K562 (cell line): ENCODE measurements at regions not wholly inside any gene's neighbourhood (a gene's known extent, or its start where the extent isn't known, plus 50 kb on each side); places are given as distances from the start of the nearest gene placed in this dataset.

Source experiments
- ATAC-seq: fragments of 200-7000 bp; cut with Tn5 transposase; 3 replicates; pipeline ENCODE4 v1.9.1; 2020; ENCODE audit warnings: moderate library complexity
- BruUV-seq: library from RNA; stranded (reverse); fragments of 400-500 nt; replicated peaks from 2 replicates; lab custom pipeline; 2021; lab: Mats Ljungman, UMichigan
- CTCF ChIA-PET: fragments of 300-600 bp; formaldehyde crosslinking; extraction: SDS; loops from one replicate; lab custom pipeline; 2021; ENCODE audit warnings: low intra/inter-chr PET ratio; lab: Yijun Ruan, JAX
- POLR2A ChIA-PET: fragments of 300-600, 350-650 bp; sonication (Branson Sonifier 250); formaldehyde crosslinking; extraction: SDS; loops from one replicate; lab custom pipeline; 2021; ENCODE audit warnings: antibody characterized with exemption, inconsistent platforms; lab: Yijun Ruan, JAX
- DNase-seq, 4 experiments: peaks; one replicate each; pipeline versions ENCODE4 v3.0.0 to v3.0.0-alpha.2; 2011 to 2018; ENCODE audit warnings: low spot score in 3 of 4, mixed read lengths in 3 of 4; ENCODE audit errors: extremely low read depth in 1 of 4
- FAIRE-seq: peaks from 2 replicates; lab custom pipeline; 2011; peaks lifted over from hg19 to GRCh38; lab: Jason Lieb, UNC
- H2AFZ ChIP-seq: 2 replicates; pipeline ENCODE4 v1.6.0; 2011; ENCODE audit warnings: low read depth, low read length, control low read depth, inconsistent platforms
- H3K27ac ChIP-seq: fragments of 200-600 bp; 3 replicates; pipeline ENCODE4 v1.8.0; 2011; ENCODE audit warnings: low read depth, mild to moderate bottlenecking, control low read depth, inconsistent platforms, low read length, moderate library complexity, mixed read lengths; ENCODE audit errors: extremely low read depth
- H3K27me3 ChIP-seq, 2 experiments: fragments of 300-600 bp in 1 of 2; 2 replicates in 1 of 2; 3 replicates in 1 of 2; pipeline versions ENCODE4 v1.6.0 to v1.8.0; 2011; ENCODE audit warnings: inconsistent platforms in 2 of 2, low read length in 2 of 2, mild to moderate bottlenecking in 1 of 2, mixed read lengths in 1 of 2, moderate library complexity in 1 of 2; ENCODE audit not compliant: control insufficient read depth in 2 of 2, insufficient read depth in 2 of 2
- H3K36me3 ChIP-seq: fragments of 300-600 bp; 3 replicates; pipeline ENCODE4 v1.8.0; 2011; ENCODE audit warnings: mild to moderate bottlenecking, low read length, inconsistent platforms; ENCODE audit not compliant: control insufficient read depth, insufficient read depth
- H3K4me1 ChIP-seq, 2 experiments: fragments of 200-600 bp in 1 of 2; replicated peaks in 1 of 2; 2 replicates in 1 of 2; 3 replicates in 1 of 2; pipeline versions ENCODE4 v1.5.1 to v1.8.0; 2011; ENCODE audit warnings: inconsistent platforms in 2 of 2, low read length in 2 of 2, mild to moderate bottlenecking in 1 of 2, mixed read lengths in 1 of 2, moderate library complexity in 1 of 2; ENCODE audit not compliant: control insufficient read depth in 2 of 2, insufficient read depth in 2 of 2
- H3K4me2 ChIP-seq: 2 replicates; pipeline ENCODE4 v1.6.1; 2011; ENCODE audit warnings: low read length, control low read depth, inconsistent platforms, mixed read lengths; ENCODE audit not compliant: insufficient read depth
- H3K4me3 ChIP-seq: fragments of 200-600 bp; sonication (generic), shearing (Covaris generic); 2 replicates; pipeline ENCODE4 v1.5.1; 2016; ENCODE audit warnings: control low read depth, inconsistent platforms
- H3K79me2 ChIP-seq: fragments of 200-600 bp; 3 replicates; pipeline ENCODE4 v1.8.0; 2011; ENCODE audit warnings: low read length, inconsistent platforms; ENCODE audit not compliant: control insufficient read depth, insufficient read depth
- H3K9ac ChIP-seq, 2 experiments: 2 replicates each; pipeline versions ENCODE4 v1.6.0 to v1.6.1; 2011; ENCODE audit warnings: low read depth in 2 of 2, low read length in 2 of 2, control low read depth in 1 of 2, inconsistent platforms in 1 of 2, mild to moderate bottlenecking in 1 of 2, mixed read lengths in 1 of 2; ENCODE audit not compliant: insufficient read depth in 1 of 2
- H3K9me1 ChIP-seq: one replicate; pipeline ENCODE4 v1.6.0; 2011; ENCODE audit warnings: inconsistent platforms, mild to moderate bottlenecking, low read length, moderate library complexity; ENCODE audit not compliant: control insufficient read depth, insufficient read depth
- H3K9me3 ChIP-seq: replicated peaks from 2 replicates; pipeline ENCODE4 v1.5.1; 2011; ENCODE audit warnings: low read depth, low read length, inconsistent platforms; ENCODE audit not compliant: control insufficient read depth, insufficient read depth
- H4K20me1 ChIP-seq: replicated peaks from 2 replicates; pipeline ENCODE4 v1.6.1; 2011; ENCODE audit warnings: low read length, inconsistent platforms, mixed read lengths; ENCODE audit not compliant: control insufficient read depth, insufficient read depth
- ASH1L ChIP-seq: fragments of 450-650 bp; IDR thresholded peaks from 2 replicates; pipeline ENCODE4 v1.6.1; 2018; ENCODE audit warnings: borderline replicate concordance, mild to moderate bottlenecking, low read depth; ENCODE audit not compliant: partially characterized antibody
- CTBP1 ChIP-seq: fragments of 450-650 bp; IDR thresholded peaks from 2 replicates; pipeline ENCODE4 v1.6.1; 2016; ENCODE audit warnings: borderline replicate concordance
- DIDO1 ChIP-seq: fragments of 450-650 bp; IDR thresholded peaks from 2 replicates; pipeline ENCODE4 v1.6.1; 2016; ENCODE audit warnings: low read depth, missing biosample characterization, missing genetic modification characterization
- HBP1 ChIP-seq: fragments of 450-650 bp; formaldehyde crosslinking; IDR thresholded peaks from 2 replicates; pipeline ENCODE4 v1.4.0; 2022; ENCODE audit warnings: missing genetic modification characterization
- HDAC1 ChIP-seq, 2 experiments: fragments of 450-650 bp; IDR thresholded peaks; 2 replicates each; pipeline ENCODE4 v1.6.1; 2016 to 2017; ENCODE audit warnings: inconsistent platforms in 1 of 2, mild to moderate bottlenecking in 1 of 2, moderate library complexity in 1 of 2
- HLTF ChIP-seq: fragments of 450-650 bp; IDR thresholded peaks from 2 replicates; pipeline ENCODE4 v1.6.1; 2016
- POLR2G ChIP-seq: fragments of 200-400 bp; formaldehyde crosslinking; IDR thresholded peaks from 2 replicates; pipeline ENCODE4 v1.6.1; 2017; ENCODE audit warnings: low read depth, mild to moderate bottlenecking, antibody characterized with exemption, low read length, moderate library complexity
- SRSF9 ChIP-seq: fragments of 200-400 bp; formaldehyde crosslinking; IDR thresholded peaks from 2 replicates; pipeline ENCODE4 v1.6.1; 2017; ENCODE audit warnings: low read depth, low read length, borderline replicate concordance
- ZNF143 ChIP-seq: sonication (generic); formaldehyde crosslinking; IDR thresholded peaks from 2 replicates; pipeline ENCODE4 v1.9.0; 2022; ENCODE audit warnings: mild to moderate bottlenecking, missing genetic modification reagents
- ZNF785 ChIP-seq: fragments of 250-450 bp; sonication (Bioruptor Pico); IDR thresholded peaks from 2 replicates; pipeline ENCODE4 v1.4.0; 2020; ENCODE audit warnings: mild to moderate bottlenecking
- WGBS: fragments of 100-300 bp; shearing (Covaris generic); methylation state at CpG from one replicate; pipeline ENCODE4 v1.1.6; 2016; ENCODE audit warnings: low coverage, mixed read lengths; ENCODE audit not compliant: insufficient coverage; ENCODE audit errors: missing lambda C conversion rate; 5-methylcytosine and 5-hydroxymethylcytosine counted together
- in situ Hi-C: fragments of 300-500 bp; cut with MboI; formaldehyde crosslinking; loops from 4 replicates; pipeline ENCODE4 v1.15.0; 2018; ENCODE audit warnings: inconsistent platforms, mixed read lengths
- intact Hi-C: fragments of 100-400 bp; cut with micrococcal nuclease; formaldehyde crosslinking; loops from 2 replicates; pipeline ENCODE4 v1.14.2; 2022
- TF ChIP-seq, protein P1 (sequence below): fragments of 250-450 bp; sonication (Bioruptor Pico); IDR thresholded peaks from 2 replicates; pipeline ENCODE4 v1.5.0; 2021
- TF ChIP-seq, protein P2 (sequence below), 2 experiments: fragments of 450-650 bp; IDR thresholded peaks; 2 replicates each; pipeline ENCODE4 v1.6.1; 2016; ENCODE audit warnings: mild to moderate bottlenecking in 2 of 2, borderline replicate concordance in 1 of 2, low read depth in 1 of 2, moderate library complexity in 1 of 2

DNA sequence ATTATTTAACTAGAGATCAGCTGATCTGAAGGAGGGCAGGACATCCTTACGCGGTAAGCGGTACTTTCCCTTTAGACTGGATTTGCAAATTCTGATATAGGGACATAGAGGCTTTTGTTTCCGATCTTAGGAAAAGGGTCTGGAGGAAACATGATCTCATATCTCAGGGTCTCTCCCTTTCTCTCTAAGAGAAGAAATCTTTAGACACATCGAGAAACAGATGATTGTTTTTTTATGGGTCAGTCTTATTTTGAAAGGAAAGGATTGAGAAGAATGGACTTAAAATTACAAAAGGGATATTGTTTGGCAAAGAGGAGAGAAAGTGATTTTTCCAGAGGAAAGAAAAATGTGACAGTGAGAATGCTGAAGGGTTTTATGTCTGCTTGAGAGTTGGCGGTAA lies 83.9 kb upstream of the OGFRL1 start:
- POLR2A ChIA-PET = no interaction called here
- Histone ChIP-seq H3K4me2 (no peak overlapping the region), H3K4me1 (no peaks in the 10 kb centered on the region), H2AFZ (no peak overlapping the region), H3K27me3 (no peaks in the 10 kb centered on the region), H3K27ac (no peak overlapping the region), H4K20me1 (no peaks in the 10 kb centered on the region), H3K9ac (no peak overlapping the region), H3K9me1 (no peaks in the 10 kb centered on the region), H3K36me3 (no peaks in the 10 kb centered on the region), H3K79me2 (no peaks in the 10 kb centered on the region), H3K4me3 (no peak overlapping the region), H3K9me3 (no peaks in the 10 kb centered on the region)
- CTCF ChIA-PET = no interaction called here
- intact Hi-C loops = no loop called here
- in situ Hi-C loops = no loop called here
- ATAC-seq (no peak), DNase-seq (no peak), FAIRE-seq (no peak)
- 0% methylated on average over 6 of the region's 6 CpGs for WGBS
- TF ChIP-seq HBP1 = no peak
- no peak for TF ChIP-seq DIDO1 (tag)
- TF ChIP-seq ZNF785 (CRISPR knock-in tag) = no peak
- TF ChIP-seq, protein P1, sequence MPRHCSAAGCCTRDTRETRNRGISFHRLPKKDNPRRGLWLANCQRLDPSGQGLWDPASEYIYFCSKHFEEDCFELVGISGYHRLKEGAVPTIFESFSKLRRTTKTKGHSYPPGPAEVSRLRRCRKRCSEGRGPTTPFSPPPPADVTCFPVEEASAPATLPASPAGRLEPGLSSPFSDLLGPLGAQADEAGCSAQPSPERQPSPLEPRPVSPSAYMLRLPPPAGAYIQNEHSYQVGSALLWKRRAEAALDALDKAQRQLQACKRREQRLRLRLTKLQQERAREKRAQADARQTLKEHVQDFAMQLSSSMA (CRISPR knock-in tag) = no peak
- TF ChIP-seq CTBP1 = no peak
- no peak for TF ChIP-seq POLR2G
- no peak for TF ChIP-seq ZNF143 (CRISPR knock-in tag)
- TF ChIP-seq HLTF = no peak
- TF ChIP-seq, protein P2, sequence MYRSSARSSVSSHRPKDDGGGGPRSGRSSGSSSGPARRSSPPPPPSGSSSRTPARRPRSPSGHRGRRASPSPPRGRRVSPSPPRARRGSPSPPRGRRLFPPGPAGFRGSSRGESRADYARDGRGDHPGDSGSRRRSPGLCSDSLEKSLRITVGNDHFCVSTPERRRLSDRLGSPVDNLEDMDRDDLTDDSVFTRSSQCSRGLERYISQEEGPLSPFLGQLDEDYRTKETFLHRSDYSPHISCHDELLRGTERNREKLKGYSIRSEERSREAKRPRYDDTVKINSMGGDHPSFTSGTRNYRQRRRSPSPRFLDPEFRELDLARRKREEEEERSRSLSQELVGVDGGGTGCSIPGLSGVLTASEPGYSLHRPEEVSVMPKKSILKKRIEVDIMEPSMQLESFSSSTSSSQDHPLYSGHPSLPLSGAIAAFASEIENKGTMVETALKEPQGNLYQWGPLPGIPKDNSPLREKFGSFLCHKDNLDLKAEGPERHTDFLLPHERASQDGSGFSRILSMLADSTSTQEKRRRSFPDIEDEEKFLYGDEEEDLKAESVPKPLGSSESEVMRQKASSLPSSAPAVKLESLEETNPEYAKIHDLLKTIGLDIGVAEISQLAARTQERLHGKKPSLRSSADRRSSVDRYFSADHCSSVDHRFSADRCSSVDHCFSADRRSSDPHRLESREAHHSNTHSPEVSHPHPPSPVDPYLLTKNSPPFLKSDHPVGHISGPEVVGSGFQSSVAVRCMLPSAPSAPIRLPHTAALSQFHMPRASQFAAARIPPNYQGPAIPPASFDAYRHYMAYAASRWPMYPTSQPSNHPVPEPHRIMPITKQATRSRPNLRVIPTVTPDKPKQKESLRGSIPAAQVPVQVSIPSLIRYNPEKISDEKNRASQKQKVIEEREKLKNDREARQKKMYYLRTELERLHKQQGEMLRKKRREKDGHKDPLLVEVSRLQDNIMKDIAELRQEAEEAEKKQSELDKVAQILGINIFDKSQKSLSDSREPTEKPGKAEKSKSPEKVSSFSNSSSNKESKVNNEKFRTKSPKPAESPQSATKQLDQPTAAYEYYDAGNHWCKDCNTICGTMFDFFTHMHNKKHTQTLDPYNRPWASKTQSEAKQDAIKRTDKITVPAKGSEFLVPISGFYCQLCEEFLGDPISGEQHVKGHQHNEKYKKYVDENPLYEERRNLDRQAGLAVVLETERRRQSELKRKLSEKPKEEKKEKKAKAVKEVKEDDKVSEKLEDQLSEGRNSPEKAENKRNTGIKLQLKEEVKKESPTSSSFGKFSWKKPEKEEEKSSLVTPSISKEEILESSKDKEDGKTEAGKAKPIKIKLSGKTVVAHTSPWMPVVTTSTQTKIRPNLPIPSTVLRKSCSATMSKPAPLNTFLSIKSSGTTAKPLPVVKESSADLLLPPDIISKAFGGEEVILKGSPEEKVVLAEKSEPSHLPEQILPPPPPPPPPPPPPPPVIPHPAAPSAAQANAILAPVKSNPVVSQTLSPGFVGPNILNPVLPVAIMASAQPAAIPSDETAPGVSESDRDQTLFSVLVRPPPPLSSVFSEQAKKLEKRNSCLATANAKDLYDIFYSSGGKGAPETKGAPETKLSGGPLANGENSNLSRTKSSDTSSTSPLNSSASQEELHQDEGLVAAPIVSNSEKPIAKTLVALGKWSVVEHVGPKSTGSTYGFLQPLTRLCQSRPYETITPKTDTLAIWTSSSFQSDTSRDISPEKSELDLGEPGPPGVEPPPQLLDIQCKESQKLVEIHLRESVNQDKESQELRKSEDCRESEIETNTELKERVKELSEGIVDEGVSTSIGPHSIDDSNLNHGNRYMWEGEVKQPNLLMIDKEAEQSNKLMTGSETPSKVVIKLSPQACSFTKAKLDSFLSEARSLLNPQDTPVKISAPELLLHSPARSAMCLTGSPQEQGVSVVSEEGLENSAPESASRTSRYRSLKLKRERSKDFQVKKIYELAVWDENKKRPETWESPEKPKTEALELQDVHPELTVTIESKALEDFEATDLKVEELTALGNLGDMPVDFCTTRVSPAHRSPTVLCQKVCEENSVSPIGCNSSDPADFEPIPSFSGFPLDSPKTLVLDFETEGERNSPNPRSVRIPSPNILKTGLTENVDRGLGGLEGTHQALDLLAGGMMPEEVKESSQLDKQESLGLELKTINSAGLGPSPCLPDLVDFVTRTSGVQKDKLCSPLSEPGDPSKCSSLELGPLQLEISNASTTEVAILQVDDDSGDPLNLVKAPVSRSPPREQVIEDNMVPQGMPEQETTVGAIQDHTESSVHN (IDR thresholded peaks at IDR 0.05; ENCODE audit: borderline replicate concordance in 1 of 2, low read depth in 1 of 2) = no peak
- no peak for TF ChIP-seq HDAC1 (IDR thresholded peaks at IDR 0.05)
- no peak for TF ChIP-seq SRSF9
- TF ChIP-seq ASH1L = no peak
- no TSS peak for BruUV-seq
